WTC11 (cell line): ENCODE measurements at regions not wholly inside any gene's neighbourhood (a gene's known extent, or its start where the extent isn't known, plus 50 kb on each side); places are given as distances from the start of the nearest gene placed in this dataset.

Experiments used
- ATAC-seq: fragments of 200-7000 bp; cut with Tn5 transposase; 2 replicates; pipeline ENCODE4 v1.10.0; 2021; ENCODE audit warnings: mild to moderate bottlenecking, moderate library complexity
- CTCF ChIA-PET: fragments of 300-600 bp; sonication (Branson Sonifier 250); formaldehyde crosslinking; loops from one replicate; lab custom pipeline; 2021; ENCODE audit warnings: antibody characterized with exemption; lab: Charles Lee
- POLR2A ChIA-PET: fragments of 350-600 bp; sonication (Branson Sonifier 250); formaldehyde crosslinking; loops from one replicate; lab custom pipeline; 2021; ENCODE audit warnings: antibody characterized with exemption; lab: Charles Lee
- DNase-seq: peaks from one replicate; pipeline ENCODE4 v3.0.0; 2021; ENCODE audit warnings: low spot score
- H3K27ac Mint-ChIP-seq: 2 replicates; pipeline ENCODE4 v1.8.0; 2021; ENCODE audit warnings: mixed read lengths
- H3K27me3 Mint-ChIP-seq: 2 replicates; pipeline ENCODE4 v1.8.0; 2021; ENCODE audit warnings: low read depth, mild to moderate bottlenecking, moderate library complexity, mixed read lengths
- H3K36me3 Mint-ChIP-seq: 2 replicates; pipeline ENCODE4 v1.8.0; 2021; ENCODE audit warnings: mixed read lengths
- H3K4me1 Mint-ChIP-seq: 2 replicates; pipeline ENCODE4 v1.8.0; 2022; ENCODE audit warnings: mixed read lengths
- H3K4me3 Mint-ChIP-seq: 2 replicates; pipeline ENCODE4 v1.8.0; 2021; ENCODE audit warnings: mild to moderate bottlenecking, moderate library complexity, mixed read lengths
- H3K9me3 Mint-ChIP-seq: 2 replicates; pipeline ENCODE4 v1.8.0; 2021; ENCODE audit warnings: mixed read lengths
- AR ChIP-seq: fragments of 250-450 bp; sonication (Bioruptor Pico); IDR thresholded peaks from 2 replicates; pipeline ENCODE4 v1.9.0; 2021; ENCODE audit warnings: mild to moderate bottlenecking
- ATF1 ChIP-seq: sonication (generic); formaldehyde crosslinking; IDR thresholded peaks from 2 replicates; pipeline ENCODE4 v1.8.1; 2023; ENCODE audit warnings: mild to moderate bottlenecking, moderate library complexity, missing genetic modification reagents
- ATF2 ChIP-seq: sonication (generic); formaldehyde crosslinking; IDR thresholded peaks from 2 replicates; pipeline ENCODE4 v1.8.1; 2022; ENCODE audit warnings: low read depth, missing genetic modification reagents, borderline replicate concordance
- FOXJ3 ChIP-seq: sonication (generic); formaldehyde crosslinking; IDR thresholded peaks from 2 replicates; pipeline ENCODE4 v1.9.0; 2021; ENCODE audit warnings: missing genetic modification reagents, mild to moderate bottlenecking, borderline replicate concordance
- GABPB1 ChIP-seq: sonication (generic); formaldehyde crosslinking; IDR thresholded peaks from 2 replicates; pipeline ENCODE4 v1.8.1; 2023; ENCODE audit warnings: mild to moderate bottlenecking, missing genetic modification reagents
- IRF2 ChIP-seq: sonication (generic); formaldehyde crosslinking; IDR thresholded peaks from 2 replicates; pipeline ENCODE4 v1.8.0; 2022; ENCODE audit warnings: low read depth, missing genetic modification reagents, borderline replicate concordance
- JAZF1 ChIP-seq: fragments of 250-450 bp; sonication (Bioruptor Pico); IDR thresholded peaks from 2 replicates; pipeline ENCODE4 v1.9.0; 2021; ENCODE audit warnings: moderate library complexity, mild to moderate bottlenecking, inconsistent platforms
- JUN ChIP-seq: sonication (generic); formaldehyde crosslinking; IDR thresholded peaks from 2 replicates; pipeline ENCODE4 v1.8.0; 2023; ENCODE audit warnings: mild to moderate bottlenecking, missing genetic modification reagents
- NR3C1 ChIP-seq: sonication (generic); formaldehyde crosslinking; conservative IDR thresholded peaks from 2 replicates; pipeline ENCODE4 v1.8.1; 2023; ENCODE audit warnings: low read depth, mild to moderate bottlenecking, missing genetic modification reagents
- SMAD4 ChIP-seq: sonication (generic); formaldehyde crosslinking; IDR thresholded peaks from 2 replicates; pipeline ENCODE4 v1.8.0; 2022; ENCODE audit warnings: mild to moderate bottlenecking, missing genetic modification reagents
- TCF7 ChIP-seq: sonication (generic); formaldehyde crosslinking; IDR thresholded peaks from 2 replicates; pipeline ENCODE4 v1.8.0; 2022; ENCODE audit warnings: mild to moderate bottlenecking, low read depth, missing genetic modification reagents, moderate library complexity
- TEAD1 ChIP-seq: sonication (generic); formaldehyde crosslinking; IDR thresholded peaks from 2 replicates; pipeline ENCODE4 v1.8.0; 2022; ENCODE audit warnings: mild to moderate bottlenecking, missing genetic modification reagents
- ZNF138 ChIP-seq: sonication (generic); formaldehyde crosslinking; conservative IDR thresholded peaks from 2 replicates; pipeline ENCODE4 v1.8.1; 2022; ENCODE audit warnings: mild to moderate bottlenecking, moderate library complexity, missing genetic modification reagents
- ZNF219 ChIP-seq: sonication (generic); formaldehyde crosslinking; IDR thresholded peaks from 2 replicates; pipeline ENCODE4 v1.8.0; 2023; ENCODE audit warnings: missing genetic modification reagents, mild to moderate bottlenecking, borderline replicate concordance
- ZNF232 ChIP-seq: sonication (generic); formaldehyde crosslinking; IDR thresholded peaks from 2 replicates; pipeline ENCODE4 v1.8.0; 2022; ENCODE audit warnings: mild to moderate bottlenecking, missing genetic modification reagents
- ZNF416 ChIP-seq: fragments of 250-450 bp; sonication (Bioruptor Pico); IDR thresholded peaks from 2 replicates; pipeline ENCODE4 v1.9.0; 2021; ENCODE audit warnings: mild to moderate bottlenecking, inconsistent platforms
- ZNF671 ChIP-seq: fragments of 250-450 bp; sonication (Bioruptor Pico); IDR thresholded peaks from 2 replicates; pipeline ENCODE4 v1.8.0; 2021; ENCODE audit warnings: mild to moderate bottlenecking
- ZSCAN18 ChIP-seq: fragments of 250-450 bp; sonication (Bioruptor Pico); IDR thresholded peaks from 2 replicates; pipeline ENCODE4 v2.1.2; 2022; ENCODE audit warnings: mild to moderate bottlenecking, moderate library complexity
- TF ChIP-seq, protein P1 (sequence below): sonication (generic); formaldehyde crosslinking; IDR thresholded peaks from 2 replicates; pipeline ENCODE4 v1.8.1; 2023; ENCODE audit warnings: mild to moderate bottlenecking, moderate library complexity, missing genetic modification reagents

DNA sequence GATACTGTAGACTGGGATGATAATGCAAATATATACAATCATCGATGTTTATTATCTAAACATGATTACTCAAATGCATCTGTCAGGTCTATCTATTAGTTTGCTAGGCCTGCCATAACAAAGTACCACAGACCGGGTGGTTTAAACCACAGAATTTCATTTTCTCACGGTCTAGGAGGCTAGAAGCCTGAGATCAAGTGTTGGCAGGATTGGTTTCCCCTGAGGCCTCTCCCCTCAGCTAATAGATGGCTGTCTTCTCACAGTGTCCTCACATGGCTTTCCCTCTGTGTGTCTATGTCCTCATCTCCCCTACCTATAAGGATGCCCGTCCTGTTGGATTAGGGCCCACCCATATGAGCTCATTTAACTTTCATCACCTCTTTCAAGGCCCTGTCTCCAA, 512.6 kb upstream of the SLC35B3 start:
- ATAC-seq (no peak), DNase-seq (no peak)
- Mint-ChIP-seq H3K4me1 (peaks cover 14% of the 10 kb centered on the region), H3K4me3 (no peak overlapping the region), H3K27me3 (no peaks in the 10 kb centered on the region), H3K27ac (no peak overlapping the region), H3K9me3 (peaks cover 5% of the 10 kb centered on the region; the same call in 1 of the 2 replicates), H3K36me3 (no peaks in the 10 kb centered on the region)
- ChIA-PET POLR2A (interaction anchor here (0.6 kb wide), 1 partner anchor 8 kb away, joined by 3 read pairs; no protein-coding TSS in a partner anchor), CTCF (no interaction called here)
- TF ChIP-seq FOXJ3 (CRISPR knock-in tag) (no peak), ZNF232 (CRISPR knock-in tag) (no peak), ATF2 (CRISPR knock-in tag) (no peak), JAZF1 (CRISPR knock-in tag) (no peak), ZSCAN18 (CRISPR knock-in tag) (no peak), ZNF416 (no peak), ZNF671 (CRISPR knock-in tag) (no peak), TCF7 (no peak), JUN (CRISPR knock-in tag) (no peak)

- no peak for DNase-seq
- no peaks in the 10 kb centered on the region for H3K27me3 Mint-ChIP-seq
- H3K9me3 Mint-ChIP-seq, result peaks cover 5% of the 10 kb centered on the region; the same call in 1 of the 2 replicates
- TF ChIP-seq, protein P1, sequence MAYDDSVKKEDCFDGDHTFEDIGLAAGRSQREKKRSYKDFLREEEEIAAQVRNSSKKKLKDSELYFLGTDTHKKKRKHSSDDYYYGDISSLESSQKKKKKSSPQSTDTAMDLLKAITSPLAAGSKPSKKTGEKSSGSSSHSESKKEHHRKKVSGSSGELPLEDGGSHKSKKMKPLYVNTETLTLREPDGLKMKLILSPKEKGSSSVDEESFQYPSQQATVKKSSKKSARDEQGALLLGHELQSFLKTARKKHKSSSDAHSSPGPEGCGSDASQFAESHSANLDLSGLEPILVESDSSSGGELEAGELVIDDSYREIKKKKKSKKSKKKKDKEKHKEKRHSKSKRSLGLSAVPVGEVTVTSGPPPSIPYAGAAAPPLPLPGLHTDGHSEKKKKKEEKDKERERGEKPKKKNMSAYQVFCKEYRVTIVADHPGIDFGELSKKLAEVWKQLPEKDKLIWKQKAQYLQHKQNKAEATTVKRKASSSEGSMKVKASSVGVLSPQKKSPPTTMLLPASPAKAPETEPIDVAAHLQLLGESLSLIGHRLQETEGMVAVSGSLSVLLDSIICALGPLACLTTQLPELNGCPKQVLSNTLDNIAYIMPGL (CRISPR knock-in tag), result no peak
- TF ChIP-seq IRF2 (no peak), AR (CRISPR knock-in tag) (no peak), ZNF138 (no peak), SMAD4 (no peak), ZNF219 (CRISPR knock-in tag) (no peak), ZNF232 (CRISPR knock-in tag) (no peak), TEAD1 (CRISPR knock-in tag) (no peak), NR3C1 (CRISPR knock-in tag) (no peak), GABPB1 (CRISPR knock-in tag) (no peak), ATF1 (CRISPR knock-in tag) (no peak), ZNF416 (no peak)
- TF ChIP-seq, all 79 proteins: peak for 0
- ChIA-PET CTCF (no interaction called here), POLR2A (no interaction called here)
- H3K27ac Mint-ChIP-seq, result no peak overlapping the region
- no peaks in the 10 kb centered on the region for H3K36me3 Mint-ChIP-seq
- no peak for ATAC-seq
- H3K4me3 Mint-ChIP-seq, result no peak overlapping the region
- peaks cover 10% of the 10 kb centered on the region for H3K4me1 Mint-ChIP-seq
These were observed 509.2 kb upstream of the SLC35B3 start for GRCh38 chr6:8944548-8944947.
